Dermis microvascular lymphatic vessel endothelial cell (primary cell): ENCODE measurements at regions not wholly inside any gene's neighbourhood (a gene's known extent, or its start where the extent isn't known, plus 50 kb on each side); places are given as distances from the start of the nearest gene placed in this dataset.
"Not testable (repeated sequence)": the region's sequence is repeated elsewhere in the genome, so short reads cannot be mapped to it uniquely, and the experiment has no call there.

Source experiments
- DNase-seq, 2 donors: peaks; one replicate each; pipeline versions ENCODE4 v3.0.0 to v3.0.0-alpha.2; 2010; ENCODE audit warnings: low read depth in 2 of 2

GRCh38 chr2:40043641-40044040 lies 264.6 kb upstream of the THUMPD2 start:
- no peak for DNase-seq

- DNase-seq: no peak
Observed at GRCh38 chr2:40043191-40043590, 264.1 kb upstream of the THUMPD2 start.

- no peak for DNase-seq
Observed at GRCh38 chr2:40041422-40042382, 262.6 kb upstream of the THUMPD2 start.

- no peak for DNase-seq
Observed at GRCh38 chr2:40039549-40039948, 260.5 kb upstream of the THUMPD2 start.

- no peak for DNase-seq
Observed at GRCh38 chr2:40038646-40039045, 259.6 kb upstream of the THUMPD2 start.

- DNase-seq: no peak
Observed at GRCh38 chr2:40037303-40037702, 258.2 kb upstream of the THUMPD2 start.

- no peak for DNase-seq
Observed at GRCh38 chr2:40036241-40036640, 257.2 kb upstream of the THUMPD2 start.

GRCh38 chr2:40034801-40035200 lies 255.7 kb upstream of the THUMPD2 start:
- DNase-seq: no peak

GRCh38 chr2:40034198-40034597 lies 255.1 kb upstream of the THUMPD2 start:
- DNase-seq: no peak

GRCh38 chr2:40033781-40034180 lies 254.7 kb upstream of the THUMPD2 start:
- no peak for DNase-seq

GRCh38 chr2:40032650-40033319 lies 253.7 kb upstream of the THUMPD2 start:
- DNase-seq: no peak

- DNase-seq: no peak
Observed at GRCh38 chr2:40030456-40030975, 251.5 kb upstream of the THUMPD2 start.

- no peak for DNase-seq
Observed at GRCh38 chr2:40028792-40029488, 249.9 kb upstream of the THUMPD2 start.

- no peak for DNase-seq
Observed at GRCh38 chr2:40027968-40028367, 248.9 kb upstream of the THUMPD2 start.

- DNase-seq: not testable (repeated sequence)
Observed at GRCh38 chr2:40025276-40025675, 246.2 kb upstream of the THUMPD2 start.

- DNase-seq: no peak
Observed at GRCh38 chr2:40020997-40021396, 241.9 kb upstream of the THUMPD2 start.

GRCh38 chr2:40016151-40016885 lies 237.3 kb upstream of the THUMPD2 start:
- DNase-seq: no peak

GRCh38 chr2:40013962-40014361 lies 234.9 kb upstream of the THUMPD2 start:
- DNase-seq: not testable (repeated sequence)

- DNase-seq: no peak
Observed at GRCh38 chr2:40004336-40004735, 225.3 kb upstream of the THUMPD2 start.

GRCh38 chr2:40002339-40002738 lies 223.3 kb upstream of the THUMPD2 start:
- no peak for DNase-seq

GRCh38 chr2:39999864-40000263 lies 220.8 kb upstream of the THUMPD2 start:
- DNase-seq: no peak
